Panc1 (cell line): ENCODE measurements at regions not wholly inside any gene's neighbourhood (a gene's known extent, or its start where the extent isn't known, plus 50 kb on each side); places are given as distances from the start of the nearest gene placed in this dataset.

ENCODE experiments used
- CTCF ChIP-seq: fragments of 450-650 bp; IDR thresholded peaks from 2 replicates; pipeline ENCODE4 v1.5.1; 2017; ENCODE audit warnings: mild to moderate bottlenecking
- POLR2AphosphoS5 ChIP-seq: IDR thresholded peaks from 2 replicates; pipeline ENCODE4 v1.6.1; 2012; ENCODE audit warnings: mild to moderate bottlenecking, low read depth, low read length, moderate library complexity
- REST ChIP-seq, 2 experiments: IDR thresholded peaks; 2 replicates each; pipeline ENCODE4 v1.6.1; 2011 to 2012; ENCODE audit warnings: low read depth in 2 of 2, control low read depth in 1 of 2, low read length in 1 of 2, mild to moderate bottlenecking in 1 of 2, moderate library complexity in 1 of 2; ENCODE audit not compliant: insufficient read depth in 1 of 2
- SIN3A ChIP-seq: IDR thresholded peaks from 2 replicates; pipeline ENCODE4 v1.6.1; 2012; ENCODE audit warnings: low read depth, mild to moderate bottlenecking, low read length, moderate library complexity, borderline replicate concordance; ENCODE audit not compliant: insufficient read depth
- TCF7L2 ChIP-seq: IDR thresholded peaks from 2 replicates; pipeline ENCODE4 v1.6.1; 2011; ENCODE audit warnings: mild to moderate bottlenecking, low read depth, low read length, inconsistent platforms

GRCh38 chr2:237251986-237252385 lies 162.0 kb downstream of the COL6A3 start:
- no peak for TF ChIP-seq POLR2AphosphoS5
- TF ChIP-seq CTCF = no peak
- no peak for TF ChIP-seq TCF7L2
- no peak for TF ChIP-seq REST (IDR thresholded peaks at IDR 0.05; ENCODE audit: insufficient read depth in 1 of 2, low read depth in 2 of 2, low read length in 1 of 2)
- TF ChIP-seq SIN3A = no peak
